MM.1S (cell line): ENCODE measurements at regions not wholly inside any gene's neighbourhood (a gene's known extent, or its start where the extent isn't known, plus 50 kb on each side); places are given as distances from the start of the nearest gene placed in this dataset.

ENCODE experiments used
- DNase-seq: peaks from one replicate; pipeline ENCODE4 v3.0.0-alpha.2; 2015
- H2AFZ ChIP-seq: fragments of 300-600 bp; sonication (generic); 2 replicates; pipeline ENCODE4 v1.6.0; 2016; ENCODE audit warnings: antibody characterized with exemption, low read length
- H3F3A ChIP-seq: fragments of 300-600 bp; sonication (generic); 2 replicates; pipeline ENCODE4 v1.6.1; 2016; ENCODE audit warnings: mild to moderate bottlenecking, antibody characterized with exemption, low read length, moderate library complexity, mixed read lengths; ENCODE audit not compliant: insufficient read depth
- H3K27ac ChIP-seq: fragments of 300-600 bp; sonication (generic); 2 replicates; pipeline ENCODE4 v1.5.1; 2016; ENCODE audit warnings: mild to moderate bottlenecking, low read length
- H3K27me3 ChIP-seq: fragments of 300-600 bp; sonication (generic); replicated peaks from 2 replicates; pipeline ENCODE4 v1.6.0; 2016; ENCODE audit warnings: low read length; ENCODE audit not compliant: insufficient read depth
- H3K36me3 ChIP-seq: fragments of 300-600 bp; sonication (generic); replicated peaks from 2 replicates; pipeline ENCODE4 v1.6.1; 2016; ENCODE audit warnings: mild to moderate bottlenecking, low read length, mixed read lengths; ENCODE audit not compliant: insufficient read depth
- H3K4me1 ChIP-seq: fragments of 300-600 bp; sonication (generic); 2 replicates; pipeline ENCODE4 v1.6.1; 2016; ENCODE audit warnings: low read length, mixed read lengths
- H3K4me2 ChIP-seq: fragments of 300-600 bp; sonication (generic); 2 replicates; pipeline ENCODE4 v1.6.0; 2016; ENCODE audit warnings: low read depth, low read length
- H3K4me3 ChIP-seq: fragments of 300-600 bp; sonication (generic); 2 replicates; pipeline ENCODE4 v1.5.1; 2016; ENCODE audit warnings: low read length, mixed read lengths
- H3K79me2 ChIP-seq: fragments of 300-600 bp; sonication (generic); 2 replicates; pipeline ENCODE4 v1.6.1; 2016; ENCODE audit warnings: mixed run types, low read length, mixed read lengths
- H3K9ac ChIP-seq: fragments of 300-600 bp; sonication (generic); 2 replicates; pipeline ENCODE4 v1.6.1; 2016; ENCODE audit warnings: low read length, mixed read lengths
- H3K9me2 ChIP-seq: fragments of 300-600 bp; sonication (generic); replicated peaks from 2 replicates; pipeline ENCODE4 v1.6.1; 2016; ENCODE audit warnings: mild to moderate bottlenecking, low read length, mixed read lengths; ENCODE audit not compliant: insufficient read depth
- H3K9me3 ChIP-seq: fragments of 300-600 bp; sonication (generic); replicated peaks from 2 replicates; pipeline ENCODE4 v1.6.1; 2016; ENCODE audit warnings: mild to moderate bottlenecking, low read length, mixed read lengths; ENCODE audit not compliant: insufficient read depth
- H4K20me1 ChIP-seq: fragments of 300-600 bp; sonication (generic); 2 replicates; pipeline ENCODE4 v1.6.1; 2016; ENCODE audit warnings: mild to moderate bottlenecking, low read length, moderate library complexity, mixed read lengths; ENCODE audit not compliant: insufficient read depth
- EZH2 ChIP-seq: fragments of 300-600 bp; sonication (generic); optimal IDR thresholded peaks from 2 replicates; pipeline ENCODE3; 2017; ENCODE audit warnings: low read depth, mild to moderate bottlenecking, antibody characterized with exemption, low read length, mixed read lengths
- EZH2phosphoT487 ChIP-seq: fragments of 300-600 bp; sonication (generic); IDR thresholded peaks from 2 replicates; pipeline ENCODE4 v1.6.1; 2018; ENCODE audit warnings: antibody characterized with exemption, low read length
- TF ChIP-seq, protein P1 (sequence below): fragments of 300-600 bp; sonication (generic); IDR thresholded peaks from 2 replicates; pipeline ENCODE4 v1.5.1; 2016; ENCODE audit warnings: antibody characterized with exemption, low read length, mixed read lengths

- H3K79me2 ChIP-seq = no peaks in the 10 kb centered on the region
- no peak overlapping the region for H2AFZ ChIP-seq
- no peaks in the 10 kb centered on the region for H3K9me3 ChIP-seq
These were observed 951.6 kb upstream of the ZNF722 start for GRCh38 chr7:63047061-63047460.

GRCh38 chr7:63047546-63047945 is 951.1 kb upstream of the ZNF722 start:
- H3K79me2 ChIP-seq = no peaks in the 10 kb centered on the region
- TF ChIP-seq EZH2 (no peak), EZH2phosphoT487 (no peak)
- TF ChIP-seq, protein P1, sequence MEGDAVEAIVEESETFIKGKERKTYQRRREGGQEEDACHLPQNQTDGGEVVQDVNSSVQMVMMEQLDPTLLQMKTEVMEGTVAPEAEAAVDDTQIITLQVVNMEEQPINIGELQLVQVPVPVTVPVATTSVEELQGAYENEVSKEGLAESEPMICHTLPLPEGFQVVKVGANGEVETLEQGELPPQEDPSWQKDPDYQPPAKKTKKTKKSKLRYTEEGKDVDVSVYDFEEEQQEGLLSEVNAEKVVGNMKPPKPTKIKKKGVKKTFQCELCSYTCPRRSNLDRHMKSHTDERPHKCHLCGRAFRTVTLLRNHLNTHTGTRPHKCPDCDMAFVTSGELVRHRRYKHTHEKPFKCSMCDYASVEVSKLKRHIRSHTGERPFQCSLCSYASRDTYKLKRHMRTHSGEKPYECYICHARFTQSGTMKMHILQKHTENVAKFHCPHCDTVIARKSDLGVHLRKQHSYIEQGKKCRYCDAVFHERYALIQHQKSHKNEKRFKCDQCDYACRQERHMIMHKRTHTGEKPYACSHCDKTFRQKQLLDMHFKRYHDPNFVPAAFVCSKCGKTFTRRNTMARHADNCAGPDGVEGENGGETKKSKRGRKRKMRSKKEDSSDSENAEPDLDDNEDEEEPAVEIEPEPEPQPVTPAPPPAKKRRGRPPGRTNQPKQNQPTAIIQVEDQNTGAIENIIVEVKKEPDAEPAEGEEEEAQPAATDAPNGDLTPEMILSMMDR = no peak
- H3K9ac ChIP-seq = no peak overlapping the region
- no peak overlapping the region for H2AFZ ChIP-seq
- no peaks in the 10 kb centered on the region for H3K4me1 ChIP-seq
- no peaks in the 10 kb centered on the region for H4K20me1 ChIP-seq
- H3K4me2 ChIP-seq = no peak overlapping the region
- H3K27me3 ChIP-seq = no peaks in the 10 kb centered on the region
- H3K9me2 ChIP-seq = no peaks in the 10 kb centered on the region
- no peaks in the 10 kb centered on the region for H3F3A ChIP-seq
- H3K9me3 ChIP-seq = no peaks in the 10 kb centered on the region
- no peak overlapping the region for H3K27ac ChIP-seq
- DNase-seq = no peak
- no peaks in the 10 kb centered on the region for H3K36me3 ChIP-seq
- no peak overlapping the region for H3K4me3 ChIP-seq

More at GRCh38 chr7:63047061-63047460, 951.6 kb upstream of the ZNF722 start:
- TF ChIP-seq EZH2phosphoT487 (no peak), EZH2 (no peak)
- TF ChIP-seq, protein P1 = no peak
- no peaks in the 10 kb centered on the region for H3K4me1 ChIP-seq
- no peaks in the 10 kb centered on the region for H3F3A ChIP-seq
- DNase-seq = no peak
- no peak overlapping the region for H3K4me3 ChIP-seq
- no peaks in the 10 kb centered on the region for H3K9me2 ChIP-seq
- H3K27me3 ChIP-seq = no peaks in the 10 kb centered on the region
- no peak overlapping the region for H3K4me2 ChIP-seq
- H4K20me1 ChIP-seq = no peaks in the 10 kb centered on the region
- no peaks in the 10 kb centered on the region for H3K36me3 ChIP-seq
- H3K9ac ChIP-seq = no peak overlapping the region
- no peak overlapping the region for H3K27ac ChIP-seq

DNA sequence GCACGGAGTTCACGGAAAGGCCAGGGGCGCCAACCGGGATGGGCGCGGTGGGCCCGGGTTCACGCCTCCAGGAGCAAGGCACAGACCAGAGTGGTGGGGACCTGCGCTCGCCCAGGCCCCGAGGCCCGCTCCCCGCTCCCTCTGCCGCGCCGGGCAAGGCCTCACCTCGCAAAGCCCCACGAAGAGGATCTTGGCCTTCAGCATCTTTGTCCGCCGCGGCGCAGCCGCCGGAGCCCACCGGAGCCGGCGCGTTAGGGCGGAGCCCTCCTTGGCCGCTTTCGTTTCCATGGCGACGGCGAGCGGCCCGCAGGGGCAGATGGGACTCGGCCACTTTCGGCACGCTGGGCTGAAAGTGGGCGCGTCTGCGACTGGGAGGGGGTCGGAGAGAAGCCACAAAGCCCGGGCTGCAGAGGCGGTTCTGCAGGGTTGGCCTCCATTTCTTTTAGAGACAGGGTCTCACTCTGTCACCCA is 944.4 kb upstream of the ZNF722 start:
- Histone ChIP-seq H3K4me3 (no peak overlapping the region), H3K27ac (no peak overlapping the region), H3K4me2 (no peak overlapping the region), H3K79me2 (no peaks in the 10 kb centered on the region), H3K4me1 (no peaks in the 10 kb centered on the region), H3F3A (no peaks in the 10 kb centered on the region), H3K9me3 (no peaks in the 10 kb centered on the region), H3K9ac (no peak overlapping the region), H3K9me2 (no peaks in the 10 kb centered on the region), H3K27me3 (no peaks in the 10 kb centered on the region), H2AFZ (no peak overlapping the region), H4K20me1 (no peaks in the 10 kb centered on the region), H3K36me3 (no peaks in the 10 kb centered on the region)
- TF ChIP-seq, protein P1 = no peak
- no peak for DNase-seq
